ENCODE measurements at regions not wholly inside any gene's neighbourhood (a gene's known extent, or its start where the extent isn't known, plus 50 kb on each side); places are given as distances from the start of the nearest gene placed in this dataset.

DNA sequence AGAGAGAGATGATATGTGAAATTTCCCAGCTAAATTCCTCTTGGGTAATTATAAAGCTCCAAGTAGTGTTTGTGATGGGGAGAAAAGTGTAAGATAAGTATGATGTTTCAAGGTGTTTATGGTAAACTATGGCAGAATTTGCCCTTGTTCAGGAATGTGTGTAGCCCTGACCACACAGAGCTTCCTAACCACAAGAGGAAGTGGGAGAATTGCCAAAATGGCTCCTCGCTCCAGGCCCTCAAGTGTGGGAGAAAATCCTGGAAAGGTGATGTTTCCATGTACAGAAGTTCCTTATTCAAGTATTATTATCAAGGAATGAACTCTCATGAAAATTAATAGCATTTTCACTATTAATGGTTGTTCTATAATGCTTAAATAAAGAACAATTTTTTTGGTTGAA lies 878.3 kb downstream of the TDRD15 start:
- TF ChIP-seq, protein P1, sequence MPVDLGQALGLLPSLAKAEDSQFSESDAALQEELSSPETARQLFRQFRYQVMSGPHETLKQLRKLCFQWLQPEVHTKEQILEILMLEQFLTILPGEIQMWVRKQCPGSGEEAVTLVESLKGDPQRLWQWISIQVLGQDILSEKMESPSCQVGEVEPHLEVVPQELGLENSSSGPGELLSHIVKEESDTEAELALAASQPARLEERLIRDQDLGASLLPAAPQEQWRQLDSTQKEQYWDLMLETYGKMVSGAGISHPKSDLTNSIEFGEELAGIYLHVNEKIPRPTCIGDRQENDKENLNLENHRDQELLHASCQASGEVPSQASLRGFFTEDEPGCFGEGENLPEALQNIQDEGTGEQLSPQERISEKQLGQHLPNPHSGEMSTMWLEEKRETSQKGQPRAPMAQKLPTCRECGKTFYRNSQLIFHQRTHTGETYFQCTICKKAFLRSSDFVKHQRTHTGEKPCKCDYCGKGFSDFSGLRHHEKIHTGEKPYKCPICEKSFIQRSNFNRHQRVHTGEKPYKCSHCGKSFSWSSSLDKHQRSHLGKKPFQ (tag by site-specific recombination; IDR thresholded peaks at IDR 0.05): no peak
- TF ChIP-seq ZNF174 (tag by site-specific recombination; IDR thresholded peaks at IDR 0.05) (no peak), ZNF514 (tag by site-specific recombination; IDR thresholded peaks at IDR 0.05) (no peak), SP2 (tag by site-specific recombination; IDR thresholded peaks at IDR 0.05) (no peak), ZNF561 (tag by site-specific recombination; IDR thresholded peaks at IDR 0.05; ENCODE audit: borderline replicate concordance) (no peak)
- TF ChIP-seq, protein P2, sequence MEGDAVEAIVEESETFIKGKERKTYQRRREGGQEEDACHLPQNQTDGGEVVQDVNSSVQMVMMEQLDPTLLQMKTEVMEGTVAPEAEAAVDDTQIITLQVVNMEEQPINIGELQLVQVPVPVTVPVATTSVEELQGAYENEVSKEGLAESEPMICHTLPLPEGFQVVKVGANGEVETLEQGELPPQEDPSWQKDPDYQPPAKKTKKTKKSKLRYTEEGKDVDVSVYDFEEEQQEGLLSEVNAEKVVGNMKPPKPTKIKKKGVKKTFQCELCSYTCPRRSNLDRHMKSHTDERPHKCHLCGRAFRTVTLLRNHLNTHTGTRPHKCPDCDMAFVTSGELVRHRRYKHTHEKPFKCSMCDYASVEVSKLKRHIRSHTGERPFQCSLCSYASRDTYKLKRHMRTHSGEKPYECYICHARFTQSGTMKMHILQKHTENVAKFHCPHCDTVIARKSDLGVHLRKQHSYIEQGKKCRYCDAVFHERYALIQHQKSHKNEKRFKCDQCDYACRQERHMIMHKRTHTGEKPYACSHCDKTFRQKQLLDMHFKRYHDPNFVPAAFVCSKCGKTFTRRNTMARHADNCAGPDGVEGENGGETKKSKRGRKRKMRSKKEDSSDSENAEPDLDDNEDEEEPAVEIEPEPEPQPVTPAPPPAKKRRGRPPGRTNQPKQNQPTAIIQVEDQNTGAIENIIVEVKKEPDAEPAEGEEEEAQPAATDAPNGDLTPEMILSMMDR (tag by site-specific recombination; IDR thresholded peaks at IDR 0.05): no peak

All from HEK293 (cell line).